ENCODE measurements at regions not wholly inside any gene's neighbourhood (a gene's known extent, or its start where the extent isn't known, plus 50 kb on each side); places are given as distances from the start of the nearest gene placed in this dataset.

DNA sequence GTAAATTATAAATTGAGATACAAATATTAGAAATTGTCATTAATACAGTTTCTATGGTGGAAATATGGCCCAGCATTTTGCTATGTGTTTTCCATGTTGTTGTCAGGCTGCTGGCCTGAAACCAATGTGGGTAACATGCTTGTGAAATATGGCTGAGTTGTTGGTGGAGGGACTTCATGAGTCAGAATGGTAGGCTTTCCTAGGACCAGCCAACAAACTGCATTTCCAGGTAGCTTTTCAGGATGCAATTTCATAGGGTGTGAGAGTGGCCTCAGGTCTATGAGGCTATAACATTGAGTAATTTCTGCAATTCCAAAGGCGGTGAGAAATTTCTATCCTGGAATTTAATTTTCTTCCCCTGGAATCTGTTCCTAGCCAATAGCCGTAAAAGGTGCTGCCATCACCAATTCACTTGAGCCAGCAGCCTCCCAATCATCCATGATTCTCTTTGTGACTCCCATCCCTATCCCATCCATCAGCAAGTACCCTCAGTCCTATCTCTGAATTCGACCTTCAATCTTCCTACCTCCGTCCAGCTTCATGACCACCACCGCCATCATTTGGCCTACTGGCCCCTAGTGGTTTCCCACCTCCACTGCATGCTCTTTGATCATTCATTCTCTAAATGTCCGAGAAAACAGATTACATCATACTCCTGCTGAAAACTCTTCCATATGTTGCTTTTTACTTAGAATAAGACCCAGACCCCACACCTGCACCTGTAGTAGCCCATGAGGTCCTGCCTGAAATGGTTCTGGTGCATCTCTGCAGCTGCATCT is 276.6 kb upstream of the CFAP20DC start:
- H3K36me3 Mint-ChIP-seq = no peaks in the 10 kb centered on the region

DNA sequence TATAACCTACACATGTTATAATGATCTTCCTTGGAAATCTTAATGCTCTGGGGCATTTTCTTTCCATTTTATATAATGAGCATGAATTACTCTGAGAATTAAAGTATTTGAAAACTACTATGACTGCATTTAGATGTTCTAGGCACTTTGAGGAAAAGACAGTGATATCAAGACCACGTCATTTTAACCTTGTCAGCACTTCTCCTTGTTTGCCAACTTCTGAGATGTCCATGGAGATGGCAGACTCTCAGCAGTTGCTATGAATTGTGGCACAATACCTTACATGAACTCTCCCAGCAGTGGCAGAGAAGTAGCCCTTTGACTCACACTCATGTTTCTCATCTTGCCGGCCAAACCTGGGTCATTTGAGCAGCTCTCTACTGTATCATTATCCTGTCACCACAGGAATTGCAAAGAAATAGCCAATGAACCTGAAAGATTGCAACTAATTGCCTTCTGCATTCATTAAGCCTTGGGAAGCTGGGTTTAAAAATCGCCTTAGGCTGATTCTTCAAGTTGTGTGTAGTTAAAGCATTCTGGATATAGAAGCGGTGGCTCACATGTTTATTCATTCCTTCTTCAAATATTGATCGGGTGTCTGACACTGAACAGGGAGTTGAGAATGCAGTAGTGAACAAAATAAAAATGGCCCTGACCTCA is 272.2 kb upstream of the CFAP20DC start:
- ChIA-PET POLR2A (interaction anchor here (0.6 kb wide), 1 partner anchor 176 kb away, joined by 3 read pairs; no protein-coding TSS in a partner anchor), CTCF (no interaction called here)
- H3K36me3 Mint-ChIP-seq = no peaks in the 10 kb centered on the region
- no peak overlapping the region for H3K4me3 Mint-ChIP-seq
- no peak for DNase-seq
- H3K27ac Mint-ChIP-seq = no peak overlapping the region
- no peaks in the 10 kb centered on the region for H3K27me3 Mint-ChIP-seq
- Histone ChIP-seq H3K4me1 (ENCODE audit: control insufficient read depth in 2 of 2, insufficient read depth in 2 of 2, low read length in 2 of 2) (no peaks in the 10 kb centered on the region), H3K9me3 (ENCODE audit: control insufficient read depth in 2 of 3, low read length in 3 of 3) (no peaks in the 10 kb centered on the region), H3K4me3 (ENCODE audit: low read length) (no peak overlapping the region), H3K27ac (ENCODE audit: low read depth, low read length) (no peak overlapping the region), H3K36me3 (ENCODE audit: control insufficient read depth in 2 of 3, insufficient read depth in 3 of 3, low read length in 3 of 3) (no peaks in the 10 kb centered on the region), H3K27me3 (ENCODE audit: control insufficient read depth in 2 of 2, insufficient read depth in 2 of 2, low read length in 2 of 2) (no peaks in the 10 kb centered on the region)
- peaks cover 0 to 9% (median 0%) of the 10 kb centered on the region in 11 donors for H3K9me3 Mint-ChIP-seq
- intact Hi-C loops (cut with micrococcal nuclease) = no loop called here
- no peak for ATAC-seq
- H3K4me1 Mint-ChIP-seq = peaks cover 0 to under 1% (median 0%) of the 10 kb centered on the region in 7 donors

More for the DNA sequence above, 276.6 kb upstream of the CFAP20DC start:
- Histone ChIP-seq H3K9me3 (ENCODE audit: control insufficient read depth in 2 of 3, low read length in 3 of 3) (no peaks in the 10 kb centered on the region), H3K27ac (ENCODE audit: low read depth, low read length) (no peak overlapping the region), H3K27me3 (ENCODE audit: control insufficient read depth in 2 of 2, insufficient read depth in 2 of 2, low read length in 2 of 2) (no peaks in the 10 kb centered on the region), H3K36me3 (ENCODE audit: control insufficient read depth in 2 of 3, insufficient read depth in 3 of 3, low read length in 3 of 3) (no peaks in the 10 kb centered on the region), H3K4me1 (ENCODE audit: control insufficient read depth in 2 of 2, insufficient read depth in 2 of 2, low read length in 2 of 2) (no peaks in the 10 kb centered on the region), H3K4me3 (ENCODE audit: low read length) (no peak overlapping the region)
- no peak overlapping the region for H3K4me3 Mint-ChIP-seq
- H3K27ac Mint-ChIP-seq = no peak overlapping the region
- intact Hi-C loops (cut with micrococcal nuclease) = no loop called here
- H3K27me3 Mint-ChIP-seq = no peaks in the 10 kb centered on the region
- POLR2A ChIA-PET = interaction anchor here (0.7 kb wide), 1 partner anchor 1701 kb away, joined by 3 read pairs; no protein-coding TSS in a partner anchor
- peaks cover 0 to 13% (median 0%) of the 10 kb centered on the region in 11 donors for H3K9me3 Mint-ChIP-seq
- peaks cover 0 to 8% (median 0%) of the 10 kb centered on the region in 7 donors for H3K4me1 Mint-ChIP-seq
- no peak for ATAC-seq
- DNase-seq = no peak
- CTCF ChIA-PET = no interaction called here

DNA sequence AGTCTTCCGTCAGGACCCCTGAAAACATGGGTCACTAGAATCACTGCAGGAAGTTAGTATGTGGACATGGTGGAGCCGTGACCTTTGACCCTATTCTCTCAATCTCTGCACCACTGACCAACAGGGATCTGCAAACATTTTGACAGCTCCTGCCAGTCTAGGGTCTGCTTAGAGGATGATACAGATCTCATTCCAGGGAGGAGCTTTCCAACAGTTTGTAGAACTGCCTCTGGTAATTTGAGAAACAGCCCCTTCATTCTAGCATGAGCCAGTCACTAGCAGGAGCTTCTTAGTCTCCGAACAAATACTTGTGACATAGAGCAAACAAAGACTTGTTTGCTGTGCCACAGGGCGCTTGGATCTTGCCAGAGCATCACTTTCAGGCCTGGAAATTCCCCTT is 270.3 kb upstream of the CFAP20DC start:
- H3K4me1 Mint-ChIP-seq = peaks cover 0 to 4% (median 0%) of the 10 kb centered on the region in 7 donors
- POLR2A ChIA-PET = no interaction called here
- Histone ChIP-seq H3K27me3 (ENCODE audit: control insufficient read depth in 2 of 2, insufficient read depth in 2 of 2, low read length in 2 of 2) (no peaks in the 10 kb centered on the region), H3K4me1 (ENCODE audit: control insufficient read depth in 2 of 2, insufficient read depth in 2 of 2, low read length in 2 of 2) (no peaks in the 10 kb centered on the region), H3K36me3 (ENCODE audit: control insufficient read depth in 2 of 3, insufficient read depth in 3 of 3, low read length in 3 of 3) (no peaks in the 10 kb centered on the region), H3K4me3 (ENCODE audit: low read length) (no peak overlapping the region), H3K27ac (ENCODE audit: low read depth, low read length) (no peak overlapping the region), H3K9me3 (ENCODE audit: control insufficient read depth in 2 of 3, low read length in 3 of 3) (no peaks in the 10 kb centered on the region)
- intact Hi-C loops (cut with micrococcal nuclease) = no loop called here
- DNase-seq (no peak), ATAC-seq (no peak)
- H3K27me3 Mint-ChIP-seq = no peaks in the 10 kb centered on the region
- H3K27ac Mint-ChIP-seq = no peak overlapping the region
- H3K4me3 Mint-ChIP-seq = no peak overlapping the region
- peaks cover 0 to 6% (median 0%) of the 10 kb centered on the region in 11 donors for H3K9me3 Mint-ChIP-seq
- CTCF ChIA-PET = no interaction called here
- no peaks in the 10 kb centered on the region for H3K36me3 Mint-ChIP-seq

DNA sequence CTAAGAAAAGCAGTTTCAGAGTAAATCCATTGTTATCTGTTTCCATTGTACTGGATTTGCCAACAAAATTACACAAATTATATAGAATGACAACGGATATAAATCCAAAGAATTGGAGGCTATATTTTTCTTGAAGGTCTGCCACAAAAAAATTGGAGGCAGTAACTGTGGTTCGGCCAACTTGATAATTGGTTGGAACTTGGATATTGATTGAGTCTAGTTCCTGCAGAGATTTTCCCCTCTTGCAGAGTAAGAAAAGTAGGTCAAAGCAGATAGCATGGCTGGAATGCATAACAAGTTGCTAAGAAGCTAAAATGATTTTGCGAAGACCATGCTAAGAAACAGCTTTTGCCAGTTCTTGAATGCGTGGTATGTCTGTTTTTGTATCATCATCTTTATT is 269.6 kb upstream of the CFAP20DC start:
- Mint-ChIP-seq H3K36me3 (no peaks in the 10 kb centered on the region), H3K27ac (no peak overlapping the region), H3K4me3 (no peak overlapping the region), H3K9me3 (peaks cover 0 to 6% (median 0%) of the 10 kb centered on the region in 11 donors), H3K27me3 (no peaks in the 10 kb centered on the region), H3K4me1 (peaks cover 0 to 4% (median 0%) of the 10 kb centered on the region in 7 donors)
- POLR2A ChIA-PET = no interaction called here
- Histone ChIP-seq H3K27ac (ENCODE audit: low read depth, low read length) (no peak overlapping the region), H3K27me3 (ENCODE audit: control insufficient read depth in 2 of 2, insufficient read depth in 2 of 2, low read length in 2 of 2) (no peaks in the 10 kb centered on the region), H3K9me3 (ENCODE audit: control insufficient read depth in 2 of 3, low read length in 3 of 3) (no peaks in the 10 kb centered on the region), H3K4me1 (ENCODE audit: control insufficient read depth in 2 of 2, insufficient read depth in 2 of 2, low read length in 2 of 2) (no peaks in the 10 kb centered on the region), H3K4me3 (ENCODE audit: low read length) (no peak overlapping the region), H3K36me3 (ENCODE audit: control insufficient read depth in 2 of 3, insufficient read depth in 3 of 3, low read length in 3 of 3) (no peaks in the 10 kb centered on the region)
- CTCF ChIA-PET = no interaction called here
- ATAC-seq (no peak), DNase-seq (no peak)
- intact Hi-C loops (cut with micrococcal nuclease) = no loop called here

DNA sequence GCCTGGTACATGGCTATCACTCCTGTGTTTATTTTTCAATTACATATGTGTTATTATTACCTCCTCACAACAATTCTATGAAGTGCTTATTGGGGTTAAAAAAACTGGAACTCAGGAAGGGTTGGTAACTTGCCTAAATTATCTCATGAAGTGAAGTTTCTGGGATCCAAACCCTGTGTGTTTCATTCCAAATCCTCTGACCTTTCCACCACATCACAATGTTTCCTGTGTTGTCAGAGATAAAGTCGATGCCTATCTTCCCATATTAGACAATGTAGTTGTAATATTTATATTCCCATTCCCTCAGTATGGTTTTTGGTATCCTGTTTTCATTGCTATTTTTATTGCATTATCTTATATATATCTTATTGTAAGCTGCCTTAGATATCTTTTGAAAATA is 269.1 kb upstream of the CFAP20DC start:
- no peaks in the 10 kb centered on the region for H3K9me3 ChIP-seq (ENCODE audit: control insufficient read depth in 2 of 3, low read length in 3 of 3)
- no peaks in the 10 kb centered on the region for H3K27me3 ChIP-seq (ENCODE audit: control insufficient read depth in 2 of 2, insufficient read depth in 2 of 2, low read length in 2 of 2)
- intact Hi-C loops (cut with micrococcal nuclease) = no loop called here
- H3K27ac ChIP-seq (ENCODE audit: low read depth, low read length) = no peak overlapping the region
- no peak for ATAC-seq
- no peaks in the 10 kb centered on the region for H3K4me1 ChIP-seq (ENCODE audit: control insufficient read depth in 2 of 2, insufficient read depth in 2 of 2, low read length in 2 of 2)
- POLR2A ChIA-PET = no interaction called here
- H3K36me3 Mint-ChIP-seq = no peaks in the 10 kb centered on the region
- H3K4me3 ChIP-seq (ENCODE audit: low read length) = no peak overlapping the region
- H3K4me1 Mint-ChIP-seq = peaks cover 0 to 6% (median 0%) of the 10 kb centered on the region in 7 donors
- CTCF ChIA-PET = no interaction called here
- no peak overlapping the region for H3K4me3 Mint-ChIP-seq
- no peaks in the 10 kb centered on the region for H3K27me3 Mint-ChIP-seq
- H3K9me3 Mint-ChIP-seq = peaks cover 0 to 6% (median 0%) of the 10 kb centered on the region in 11 donors
- no peak overlapping the region for H3K27ac Mint-ChIP-seq
- DNase-seq = no peak
- no peaks in the 10 kb centered on the region for H3K36me3 ChIP-seq (ENCODE audit: control insufficient read depth in 2 of 3, insufficient read depth in 3 of 3, low read length in 3 of 3)

DNA sequence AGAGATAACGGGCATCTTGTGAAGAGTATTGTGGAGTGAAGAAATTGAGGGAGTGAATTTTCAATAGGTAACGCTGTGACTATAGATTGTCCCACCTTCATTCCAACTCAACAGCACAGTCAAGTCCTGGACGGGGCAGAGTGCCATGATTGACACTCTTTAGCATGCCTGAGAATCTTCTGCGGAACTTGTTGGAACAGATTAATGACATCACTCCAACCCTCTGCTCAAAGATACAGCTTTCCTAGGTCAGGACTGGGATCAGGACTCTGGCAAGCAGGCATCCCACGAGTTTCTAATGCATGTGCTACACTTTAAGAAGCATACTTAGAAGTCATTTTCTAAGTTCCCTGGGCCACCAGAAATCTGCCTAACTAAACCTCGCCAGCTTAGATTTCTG is 267.6 kb upstream of the CFAP20DC start:
- no peak overlapping the region for H3K4me3 Mint-ChIP-seq
- Histone ChIP-seq H3K27ac (ENCODE audit: low read depth, low read length) (no peak overlapping the region), H3K4me3 (ENCODE audit: low read length) (no peak overlapping the region), H3K36me3 (ENCODE audit: control insufficient read depth in 2 of 3, insufficient read depth in 3 of 3, low read length in 3 of 3) (no peaks in the 10 kb centered on the region), H3K9me3 (ENCODE audit: control insufficient read depth in 2 of 3, low read length in 3 of 3) (no peaks in the 10 kb centered on the region), H3K4me1 (ENCODE audit: control insufficient read depth in 2 of 2, insufficient read depth in 2 of 2, low read length in 2 of 2) (no peaks in the 10 kb centered on the region), H3K27me3 (ENCODE audit: control insufficient read depth in 2 of 2, insufficient read depth in 2 of 2, low read length in 2 of 2) (no peaks in the 10 kb centered on the region)
- POLR2A ChIA-PET = interaction anchor here (0.5 to 0.6 kb wide), 2 partner anchors 339 to 523 kb away, joined by 3 to 4 read pairs; no protein-coding TSS in a partner anchor
- H3K27ac Mint-ChIP-seq = no peak overlapping the region
- peaks cover 0 to 7% (median 1%) of the 10 kb centered on the region in 7 donors for H3K4me1 Mint-ChIP-seq
- CTCF ChIA-PET = no interaction called here
- H3K27me3 Mint-ChIP-seq = peaks cover 0 to 2% (median 0%) of the 10 kb centered on the region in 5 donors
- H3K36me3 Mint-ChIP-seq = no peaks in the 10 kb centered on the region
- no peak for ATAC-seq
- peaks cover 0 to 6% (median 0%) of the 10 kb centered on the region in 11 donors for H3K9me3 Mint-ChIP-seq
- DNase-seq = no peak
- intact Hi-C loops (cut with micrococcal nuclease) = no loop called here
